ENCODE measurements at regions not wholly inside any gene's neighbourhood (a gene's known extent, or its start where the extent isn't known, plus 50 kb on each side); places are given as distances from the start of the nearest gene placed in this dataset.
"Not testable (repeated sequence)": the region's sequence is repeated elsewhere in the genome, so short reads cannot be mapped to it uniquely, and the experiment has no call there.

- no peak for TF ChIP-seq CTCF (IDR thresholded peaks at IDR 0.05)
- intact Hi-C loops (cut with DNase I): no loop called here
Observed at GRCh38 chrX:139158256-139158655, 372.3 kb upstream of the F9 start.

DNA sequence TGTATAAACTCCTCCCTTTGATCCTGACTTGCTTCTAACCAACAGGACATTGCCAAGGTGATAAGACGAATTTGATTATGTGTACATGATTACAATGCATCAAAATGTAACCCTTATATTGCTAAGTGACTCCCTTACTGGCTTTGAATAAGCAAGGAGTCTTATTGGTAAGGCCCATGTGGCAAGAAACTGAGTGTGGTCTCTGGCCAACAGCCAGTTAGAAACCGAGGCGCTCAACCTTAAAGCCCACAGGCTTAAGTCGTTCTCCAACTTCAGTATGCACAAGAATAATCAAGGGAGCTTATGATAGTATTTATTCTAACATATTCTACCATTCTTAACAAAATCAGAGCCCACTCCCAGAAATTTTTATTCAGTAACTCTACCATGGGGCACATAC lies 374.2 kb upstream of the F9 start:
- no peaks in the 10 kb centered on the region for H3K36me3 ChIP-seq
- intact Hi-C loops (cut with DNase I): no loop called here

More at GRCh38 chrX:139158256-139158655, 372.3 kb upstream of the F9 start:
- no peak overlapping the region for H3K27ac ChIP-seq
- H3K9me3 ChIP-seq: no peaks in the 10 kb centered on the region
- H3K27me3 ChIP-seq: no peaks in the 10 kb centered on the region
- no peak for DNase-seq (ENCODE audit: low spot score in 2 of 2)
- no peaks in the 10 kb centered on the region for H3K4me1 ChIP-seq
- H3K36me3 ChIP-seq: no peaks in the 10 kb centered on the region
- no peak overlapping the region for H3K4me3 ChIP-seq

GRCh38 chrX:139146625-139147024 lies 383.9 kb upstream of the F9 start:
- H3K4me3 ChIP-seq; H3K27ac ChIP-seq; intact Hi-C loops (cut with DNase I); H3K36me3 ChIP-seq; H3K9me3 ChIP-seq; DNase-seq (ENCODE audit: low spot score in 2 of 2); H3K27me3 ChIP-seq; H3K4me1 ChIP-seq: not testable (repeated sequence)

More for the DNA sequence above, 374.2 kb upstream of the F9 start:
- DNase-seq (ENCODE audit: low spot score in 2 of 2): no peak
- H3K27ac ChIP-seq: no peak overlapping the region
- H3K9me3 ChIP-seq: no peaks in the 10 kb centered on the region
- H3K27me3 ChIP-seq: no peaks in the 10 kb centered on the region
- no peak for TF ChIP-seq CTCF (IDR thresholded peaks at IDR 0.05)
- H3K4me1 ChIP-seq: no peaks in the 10 kb centered on the region
- no peak overlapping the region for H3K4me3 ChIP-seq

DNA sequence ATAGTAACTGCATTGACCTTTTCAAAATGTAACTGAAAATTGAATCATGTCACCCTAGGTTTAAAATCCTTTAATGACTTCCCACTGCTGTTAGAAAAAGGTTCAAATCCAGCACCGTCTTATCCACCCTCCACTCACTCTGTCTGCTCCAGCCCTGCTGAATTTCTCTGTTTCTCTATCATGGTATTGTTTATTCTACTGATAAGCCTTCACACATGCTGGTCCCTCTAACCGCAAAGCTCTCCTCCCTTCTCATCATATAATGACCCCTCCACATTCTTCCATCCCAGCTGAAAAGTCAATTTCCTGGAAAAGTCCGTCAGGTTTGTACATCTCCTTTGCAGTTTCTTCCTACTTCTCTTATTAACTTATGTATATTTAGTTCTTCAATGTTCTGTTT lies 389.2 kb upstream of the F9 start:
- Histone ChIP-seq H3K4me3 (no peak overlapping the region), H3K9me3 (no peaks in the 10 kb centered on the region), H3K36me3 (no peaks in the 10 kb centered on the region), H3K27me3 (no peaks in the 10 kb centered on the region), H3K4me1 (no peaks in the 10 kb centered on the region), H3K27ac (no peak overlapping the region)
- no peak for TF ChIP-seq CTCF (IDR thresholded peaks at IDR 0.05)
- DNase-seq (ENCODE audit: low spot score in 2 of 2): no peak
- intact Hi-C loops (cut with DNase I): no loop called here

GRCh38 chrX:139134316-139134715 lies 396.2 kb upstream of the F9 start:
- intact Hi-C loops (cut with DNase I): no loop called here
- no peak overlapping the region for H3K27ac ChIP-seq

DNA sequence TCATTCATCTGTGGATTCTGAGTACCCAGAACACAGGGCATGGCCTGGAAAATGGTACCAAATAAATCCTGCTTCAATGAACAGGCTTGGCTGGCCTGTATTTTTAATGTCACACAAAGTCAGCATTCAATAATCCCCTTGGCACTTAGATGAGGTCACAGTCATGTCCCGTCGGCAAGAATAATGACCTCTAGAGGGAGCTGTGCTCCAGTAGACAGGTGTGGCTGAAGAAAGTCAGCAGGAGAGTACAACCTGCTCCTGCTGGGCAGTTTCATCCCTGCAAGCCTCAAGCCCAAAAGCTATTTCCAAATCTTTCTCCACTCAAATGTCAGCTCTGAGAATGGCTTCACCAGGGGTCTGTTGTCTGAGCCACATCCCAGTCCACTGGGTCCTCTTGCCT lies 404.0 kb upstream of the F9 start:
- H3K4me1 ChIP-seq: no peaks in the 10 kb centered on the region
- peak in 1 of 3 experiments; percentile 6 for TF ChIP-seq CTCF (IDR thresholded peaks at IDR 0.05)
- DNase-seq (ENCODE audit: low spot score in 2 of 2): no peak

More at GRCh38 chrX:139134316-139134715, 396.2 kb upstream of the F9 start:
- Histone ChIP-seq H3K36me3 (no peaks in the 10 kb centered on the region), H3K27me3 (no peaks in the 10 kb centered on the region), H3K9me3 (no peaks in the 10 kb centered on the region), H3K4me3 (no peak overlapping the region), H3K4me1 (no peaks in the 10 kb centered on the region)
- no peak for DNase-seq (ENCODE audit: low spot score in 2 of 2)
- TF ChIP-seq CTCF (IDR thresholded peaks at IDR 0.05): no peak

More for the DNA sequence above, 404.0 kb upstream of the F9 start:
- Histone ChIP-seq H3K9me3 (no peaks in the 10 kb centered on the region), H3K36me3 (no peaks in the 10 kb centered on the region), H3K27ac (no peak overlapping the region), H3K4me3 (no peak overlapping the region), H3K27me3 (no peaks in the 10 kb centered on the region)
- intact Hi-C loops (cut with DNase I): no loop called here
